Mesenchymal stem cell (in vitro differentiated cells and primary cell): ENCODE measurements at regions not wholly inside any gene's neighbourhood (a gene's known extent, or its start where the extent isn't known, plus 50 kb on each side); places are given as distances from the start of the nearest gene placed in this dataset.

Source experiments
- DNase-seq: peaks from one replicate; pipeline ENCODE4 v3.0.0-alpha.2; 2013
- H2AFZ ChIP-seq: one replicate; pipeline ENCODE4 v1.6.1; 2013; ENCODE audit warnings: low read depth, mild to moderate bottlenecking, control low read depth, inconsistent platforms, low read length, moderate library complexity
- H2AK5ac ChIP-seq: 2 replicates; pipeline ENCODE4 v1.6.1; 2013; ENCODE audit warnings: low read length, moderate library complexity, mild to moderate bottlenecking, inconsistent platforms; ENCODE audit not compliant: severe bottlenecking
- H2BK120ac ChIP-seq: one replicate; pipeline ENCODE4 v1.6.1; 2013; ENCODE audit warnings: low read depth, mild to moderate bottlenecking, inconsistent platforms, low read length, moderate library complexity
- H2BK12ac ChIP-seq, 2 experiments: one replicate each; pipeline ENCODE4 v1.6.1; 2013; ENCODE audit warnings: inconsistent platforms in 2 of 2, low read length in 2 of 2, mild to moderate bottlenecking in 2 of 2, moderate library complexity in 2 of 2, control low read depth in 1 of 2
- H2BK15ac ChIP-seq: one replicate; pipeline ENCODE4 v1.6.1; 2013; ENCODE audit warnings: mild to moderate bottlenecking, low read depth, inconsistent platforms; ENCODE audit not compliant: poor library complexity, severe bottlenecking
- H2BK5ac ChIP-seq: 2 replicates; pipeline ENCODE4 v1.6.1; 2013; ENCODE audit warnings: low read depth, mild to moderate bottlenecking, low read length, control low read depth, inconsistent platforms; ENCODE audit not compliant: poor library complexity, severe bottlenecking
- H3K14ac ChIP-seq, 2 experiments: one replicate each; pipeline ENCODE4 v1.6.1; 2013; ENCODE audit warnings: inconsistent platforms in 2 of 2, low read length in 2 of 2, control low read depth in 1 of 2, mild to moderate bottlenecking in 1 of 2, moderate library complexity in 1 of 2
- H3K18ac ChIP-seq, 2 experiments: one replicate each; pipeline ENCODE4 v1.6.1; 2013; ENCODE audit warnings: inconsistent platforms in 2 of 2, low read length in 2 of 2, control low read depth in 1 of 2, low read depth in 1 of 2, mild to moderate bottlenecking in 1 of 2
- H3K23ac ChIP-seq, 2 experiments: one replicate each; pipeline ENCODE4 v1.6.1; 2013; ENCODE audit warnings: inconsistent platforms in 2 of 2, low read length in 2 of 2, mild to moderate bottlenecking in 2 of 2, moderate library complexity in 2 of 2, control low read depth in 1 of 2
- H3K27ac ChIP-seq: 2 replicates; pipeline ENCODE4 v1.5.1; 2013; ENCODE audit warnings: mild to moderate bottlenecking, moderate library complexity, low read length, control low read depth, inconsistent platforms; ENCODE audit not compliant: poor library complexity, severe bottlenecking
- H3K27me3 ChIP-seq, 2 experiments: 2 replicates each; pipeline versions ENCODE4 v1.6.1 to v1.7.0; 2013; ENCODE audit warnings: low read length in 2 of 2, mild to moderate bottlenecking in 2 of 2, moderate library complexity in 2 of 2, control low read depth in 1 of 2, inconsistent platforms in 1 of 2; ENCODE audit not compliant: control insufficient read depth in 1 of 2, insufficient read depth in 1 of 2
- H3K36me3 ChIP-seq, 2 experiments: 2 replicates each; pipeline versions ENCODE4 v1.6.1 to v1.7.0; 2013; ENCODE audit warnings: low read length in 2 of 2, control low read depth in 1 of 2, inconsistent platforms in 1 of 2, low read depth in 1 of 2, mild to moderate bottlenecking in 1 of 2; ENCODE audit not compliant: insufficient read depth in 2 of 2, control insufficient read depth in 1 of 2
- H3K4ac ChIP-seq, 2 experiments: one replicate each; pipeline ENCODE4 v1.6.1; 2013; ENCODE audit warnings: inconsistent platforms in 2 of 2, low read length in 2 of 2, mild to moderate bottlenecking in 2 of 2, moderate library complexity in 2 of 2, control low read depth in 1 of 2, low read depth in 1 of 2
- H3K4me1 ChIP-seq: 2 replicates; pipeline ENCODE4 v1.6.1; 2013; ENCODE audit warnings: low read depth, low read length, control low read depth; ENCODE audit not compliant: control insufficient read depth, insufficient read depth
- H3K4me2 ChIP-seq: 2 replicates; pipeline ENCODE4 v1.6.1; 2013; ENCODE audit warnings: low read length, mild to moderate bottlenecking, inconsistent platforms; ENCODE audit not compliant: poor library complexity, severe bottlenecking
- H3K4me3 ChIP-seq, 2 experiments: 2 replicates each; pipeline versions ENCODE4 v1.5.1 to v1.7.0; 2013; ENCODE audit warnings: low read length in 2 of 2, mild to moderate bottlenecking in 2 of 2, control low read depth in 1 of 2, low read depth in 1 of 2; ENCODE audit not compliant: insufficient read depth in 1 of 2
- H3K79me1 ChIP-seq: replicated peaks from 2 replicates; pipeline ENCODE4 v1.6.1; 2013; ENCODE audit warnings: mild to moderate bottlenecking, control low read depth, low read length, inconsistent platforms; ENCODE audit not compliant: poor library complexity, severe bottlenecking
- H3K9ac ChIP-seq: 2 replicates; pipeline ENCODE4 v1.7.0; 2013; ENCODE audit warnings: mild to moderate bottlenecking, low read length, moderate library complexity
- H3K9me3 ChIP-seq: 2 replicates; pipeline ENCODE4 v1.7.0; 2013; ENCODE audit warnings: mild to moderate bottlenecking, low read length; ENCODE audit not compliant: control insufficient read depth
- H4K8ac ChIP-seq: one replicate; pipeline ENCODE4 v1.6.1; 2013; ENCODE audit warnings: inconsistent platforms, mild to moderate bottlenecking, low read length, moderate library complexity
- H4K91ac ChIP-seq: one replicate; pipeline ENCODE4 v1.6.1; 2013; ENCODE audit warnings: mild to moderate bottlenecking, low read length, inconsistent platforms
- WGBS: methylation state at CpG from one replicate; pipeline ENCODE4 v1.1.7; 2013; ENCODE audit warnings: mixed read lengths; 5-methylcytosine and 5-hydroxymethylcytosine counted together

- no peak for DNase-seq
- Histone ChIP-seq H2AFZ (no peak overlapping the region), H2BK5ac (no peak overlapping the region), H3K36me3 (no peaks in the 10 kb centered on the region), H3K27ac (no peak overlapping the region), H2BK12ac (no peak overlapping the region), H2AK5ac (no peak overlapping the region), H4K8ac (no peak overlapping the region), H3K18ac (no peak overlapping the region), H3K9ac (no peak overlapping the region), H3K23ac (no peak overlapping the region), H2BK15ac (no peak overlapping the region), H3K14ac (no peak overlapping the region), H3K4ac (no peak overlapping the region), H3K9me3 (peaks cover 22% of the 10 kb centered on the region), H3K79me1 (no peaks in the 10 kb centered on the region), H3K27me3 (no peaks in the 10 kb centered on the region), H3K4me1 (no peaks in the 10 kb centered on the region), H2BK120ac (no peak overlapping the region), H3K4me3 (no peak overlapping the region), H3K4me2 (no peak overlapping the region), H4K91ac (no peak overlapping the region)
- WGBS: 99% methylated on average over 3 of the region's 4 CpGs
Measured at GRCh38 chr14:46734286-46734685, 82.7 kb upstream of the RPL10L start.

- H2AK5ac ChIP-seq: no peak overlapping the region
- no peak overlapping the region for H2BK5ac ChIP-seq
- no peak overlapping the region for H2AFZ ChIP-seq
- H3K27ac ChIP-seq: no peak overlapping the region
- no peak overlapping the region for H2BK15ac ChIP-seq
- H3K27me3 ChIP-seq: no peaks in the 10 kb centered on the region
- H4K8ac ChIP-seq: no peak overlapping the region
- DNase-seq: peak; percentile 57
- 19% methylated on average over 2 of the region's 3 CpGs for WGBS
- H3K36me3 ChIP-seq: no peaks in the 10 kb centered on the region
- peak overlapping the region in 1 of 2 experiments; percentile 77 for H3K18ac ChIP-seq
- no peak overlapping the region for H2BK12ac ChIP-seq
- no peak overlapping the region for H3K9ac ChIP-seq
- H3K4me1 ChIP-seq: peaks cover 3% of the 10 kb centered on the region
- H3K4me2 ChIP-seq: no peak overlapping the region
- H4K91ac ChIP-seq: no peak overlapping the region
- no peak overlapping the region for H3K4me3 ChIP-seq
- H3K79me1 ChIP-seq: no peaks in the 10 kb centered on the region
- H3K14ac ChIP-seq: no peak overlapping the region
- no peaks in the 10 kb centered on the region for H3K9me3 ChIP-seq
- no peak overlapping the region for H3K23ac ChIP-seq
- H2BK120ac ChIP-seq: no peak overlapping the region
- H3K4ac ChIP-seq: no peak overlapping the region
Measured at GRCh38 chr14:46717211-46717610, 65.6 kb upstream of the RPL10L start.
